Heart right ventricle (tissue), 16 donors: ENCODE measurements at regions not wholly inside any gene's neighbourhood (a gene's known extent, or its start where the extent isn't known, plus 50 kb on each side); places are given as distances from the start of the nearest gene placed in this dataset.

Experiments
- ATAC-seq, 8 donors: fragments of 200-7000 bp; cut with Tn5 transposase; one replicate each; pipeline ENCODE4 v1.9.1; 2020; ENCODE audit warnings: mild to moderate bottlenecking in 8 of 8, moderate library complexity in 8 of 8, moderate number of reproducible peaks in 1 of 8
- DNase-seq, 2 donors: peaks; one replicate each; pipeline ENCODE4 v3.0.0-alpha.2; 2020
- H3K27ac ChIP-seq, 10 donors: fragments of 200-600 bp; sonication (generic) in 2 of 10; one replicate each; pipeline versions ENCODE4 v1.5.0 to v1.8.0; 2020 to 2022; ENCODE audit warnings: mild to moderate bottlenecking in 3 of 10
- H3K27me3 ChIP-seq, 7 donors: fragments of 200-600 bp; one replicate each; pipeline ENCODE4 v1.8.0; 2021 to 2022; ENCODE audit warnings: mild to moderate bottlenecking in 2 of 7
- H3K36me3 ChIP-seq, 9 donors: fragments of 200-600 bp; sonication (generic) in 1 of 9; one replicate each; pipeline versions ENCODE4 v1.5.0 to v1.8.0; 2020 to 2022; ENCODE audit warnings: mild to moderate bottlenecking in 2 of 9
- H3K4me1 ChIP-seq, 9 donors: fragments of 200-600 bp; sonication (generic) in 1 of 9; one replicate each; pipeline versions ENCODE4 v1.5.0 to v1.8.0; 2020 to 2022; ENCODE audit warnings: mild to moderate bottlenecking in 4 of 9
- H3K4me3 ChIP-seq, 10 donors: fragments of 200-600 bp; sonication (generic) in 2 of 10; one replicate each; pipeline versions ENCODE4 v1.5.0 to v1.8.0; 2020 to 2022; ENCODE audit warnings: mild to moderate bottlenecking in 7 of 10, moderate library complexity in 2 of 10
- H3K9me3 ChIP-seq, 11 donors: fragments of 200-600 bp in 10 of 11; sonication (generic) in 2 of 11; one replicate each; pipeline versions ENCODE4 v1.5.0 to v1.8.0; 2013 to 2022; ENCODE audit warnings: mild to moderate bottlenecking in 2 of 11, control low read depth in 1 of 11, moderate library complexity in 1 of 11
- CTCF ChIP-seq, 9 donors: fragments of 200-600 bp; sonication (generic) in 2 of 9; IDR thresholded peaks; one replicate each; pipeline versions ENCODE4 v1.5.0 to v1.8.0; 2021 to 2022; ENCODE audit warnings: antibody characterized with exemption in 9 of 9, mild to moderate bottlenecking in 5 of 9, moderate library complexity in 1 of 9
- WGBS, 2 donors: extraction: QIAGEN DNeasy Blood & Tissue Kit; methylation state at CpG; one replicate each; pipeline ENCODE4 v1.1.7; 2013; ENCODE audit warnings: inconsistent platforms in 1 of 2; 5-methylcytosine and 5-hydroxymethylcytosine counted together
- intact Hi-C, 10 donors: fragments of 100-400 bp; cut with DNase I; formaldehyde crosslinking; loops; one replicate each; pipeline versions ENCODE4 v1.11.1 to v1.14.2; 2022
- donor health status: Arrhythmogenic right ventricular cardiomyopathy.
- donor health status: ischemic (EF 13 %, LVEDD 7.1; RV severe dilation, severe dysfunction).
- donor health status: healthy with polysubstance abuse.
- donor health status: DM: no; HTN: yes; CAD: no.
- donor health status: DM: no; HTN: no; CAD: no.
- donor health status: ischemic (EF 25% LVEDD 6.9; RV normal size, moderate dysfunction).
- donor health status: ischemic (EF 25% LVEDD 5.7; RV mildly dilated, moderate dysfunction).
- donor health status: healthy.
- donor health status: DM: yes; HTN: yes; CAD: no.
- donor health status: Ischemic cardiomyopathy.
- donor health status: ischemic (EF 35%, LVEDD 5.7; RV mildly dilated, moderate dysfunction).
- donor health status: nonischemic (EF 11% LVEDD 7.7; RV severe dilation, severe dysfunction).
- donor health status: DM: yes; HTN: yes; CAD: no.
- donor health status: PGD.
- donor health status: ischemic (EF 29% LVEDD 5.4; RV normal size, mild dysfunction).
- donor health status: nonischemic (EF 23%, LVEDD 6.1; RV moderate dilation, normal function).

GRCh38 chr4:95982516-95982915 lies 142.6 kb downstream of the PDHA2 start:
- intact Hi-C loops: no loop called here
- no peak overlapping the region for H3K27ac ChIP-seq
- H3K36me3 ChIP-seq: no peaks in the 10 kb centered on the region
- no peaks in the 10 kb centered on the region for H3K27me3 ChIP-seq
- H3K9me3 ChIP-seq: peaks cover 0 to 16% (median 0%) of the 10 kb centered on the region in 11 donors
- H3K4me1 ChIP-seq: peaks cover 0 to 3% (median 0%) of the 10 kb centered on the region in 9 donors
- WGBS, 2 donors: 80 to 90% methylated on average over 1 of the region's 1 CpG
- DNase-seq (no peak), ATAC-seq (no peak)
- no peak for TF ChIP-seq CTCF (IDR thresholded peaks at IDR 0.05)
- H3K4me3 ChIP-seq: no peak overlapping the region

- no peak overlapping the region for H3K27ac ChIP-seq
- no peaks in the 10 kb centered on the region for H3K36me3 ChIP-seq
- 71 to 74% methylated on average over 6 of the region's 6 CpGs for WGBS, 2 donors
- no peaks in the 10 kb centered on the region for H3K27me3 ChIP-seq
- intact Hi-C loops: no loop called here
- ATAC-seq (no peak), DNase-seq (no peak)
- no peak for TF ChIP-seq CTCF (IDR thresholded peaks at IDR 0.05)
- peaks cover 0 to 16% (median 0%) of the 10 kb centered on the region in 11 donors for H3K9me3 ChIP-seq
- no peak overlapping the region for H3K4me3 ChIP-seq
- H3K4me1 ChIP-seq: peaks cover 0 to 3% (median 0%) of the 10 kb centered on the region in 9 donors
Measured at GRCh38 chr4:95984081-95984480, 144.2 kb downstream of the PDHA2 start.

- H3K9me3 ChIP-seq: peaks cover 0 to 16% (median 0%) of the 10 kb centered on the region in 11 donors
- peaks cover 0 to 3% (median 0%) of the 10 kb centered on the region in 9 donors for H3K4me1 ChIP-seq
- no peak overlapping the region for H3K27ac ChIP-seq
- H3K36me3 ChIP-seq: no peaks in the 10 kb centered on the region
- H3K27me3 ChIP-seq: no peaks in the 10 kb centered on the region
- ATAC-seq (no peak), DNase-seq (no peak)
- intact Hi-C loops: no loop called here
- no peak for TF ChIP-seq CTCF (IDR thresholded peaks at IDR 0.05)
- WGBS, 2 donors: 87 to 89% methylated on average over 4 of the region's 4 CpGs
- H3K4me3 ChIP-seq: no peak overlapping the region
Measured at GRCh38 chr4:95985051-95985450, 145.2 kb downstream of the PDHA2 start.

GRCh38 chr4:95985791-95986550 lies 146.1 kb downstream of the PDHA2 start:
- no peak for ATAC-seq

More at GRCh38 chr4:95985791-95986550, 146.1 kb downstream of the PDHA2 start:
- 90 to 93% methylated on average over 4 of the region's 4 CpGs for WGBS, 2 donors
- H3K36me3 ChIP-seq: no peaks in the 10 kb centered on the region
- no peak overlapping the region for H3K4me3 ChIP-seq
- intact Hi-C loops: no loop called here
- no peak for TF ChIP-seq CTCF (IDR thresholded peaks at IDR 0.05)
- no peaks in the 10 kb centered on the region for H3K27me3 ChIP-seq
- no peaks in the 10 kb centered on the region for H3K4me1 ChIP-seq
- no peak overlapping the region for H3K27ac ChIP-seq
- DNase-seq: no peak
- H3K9me3 ChIP-seq: peaks cover 0 to 11% (median 0%) of the 10 kb centered on the region in 11 donors
